ENCODE measurements at regions not wholly inside any gene's neighbourhood (a gene's known extent, or its start where the extent isn't known, plus 50 kb on each side); places are given as distances from the start of the nearest gene placed in this dataset.

GRCh38 chr21:38567970-38568360 lies 69.7 kb upstream of the ERG start:
- no peaks in the 10 kb centered on the region for H3K36me3 ChIP-seq
- H3K9me3 ChIP-seq: no peaks in the 10 kb centered on the region
- H3K4me1 ChIP-seq: no peaks in the 10 kb centered on the region
- TF ChIP-seq POLR2A (IDR thresholded peaks at IDR 0.05): no peak
- no peak for TF ChIP-seq CTCF (IDR thresholded peaks at IDR 0.05)
- H3K27ac ChIP-seq: no peak overlapping the region
- ATAC-seq (no peak), DNase-seq (no peak)
- WGBS, 4 donors: 70 to 82% (median 77%) methylated on average over 7 of the region's 7 CpGs
- peak overlapping the region in 5 of 12 donors; percentile 13 to 42 (median 23) for H3K4me3 ChIP-seq
- peaks cover 0 to 16% (median 0%) of the 10 kb centered on the region in 9 donors for H3K27me3 ChIP-seq
- intact Hi-C loops (cut with DNase I): loop anchor here in 1 of 10 donors (5.0 kb wide), 1 partner anchor 49 kb away; no protein-coding TSS in a partner anchor

- Histone ChIP-seq H3K4me3 (no peak overlapping the region), H3K36me3 (no peaks in the 10 kb centered on the region), H3K27me3 (peaks cover 0 to 16% (median 0%) of the 10 kb centered on the region in 9 donors), H3K27ac (no peak overlapping the region), H3K4me1 (no peaks in the 10 kb centered on the region), H3K9me3 (no peaks in the 10 kb centered on the region)
- ATAC-seq (no peak), DNase-seq (no peak)
- no peak for TF ChIP-seq CTCF (IDR thresholded peaks at IDR 0.05)
- TF ChIP-seq POLR2A (IDR thresholded peaks at IDR 0.05): no peak
- 94 to 100% (median 97%) methylated on average over 1 of the region's 1 CpG for WGBS, 4 donors
- intact Hi-C loops (cut with DNase I): loop anchor here in 2 of 10 donors (5.0 to 10.0 kb wide), 2 partner anchors 48 to 55 kb away; no protein-coding TSS in a partner anchor
Measured at GRCh38 chr21:38569733-38570132, 71.5 kb upstream of the ERG start.

- TF ChIP-seq CTCF (IDR thresholded peaks at IDR 0.05) (no peak), POLR2A (IDR thresholded peaks at IDR 0.05) (no peak)
- intact Hi-C loops (cut with DNase I): loop anchor here in 1 of 10 donors (10.0 kb wide), 1 partner anchor 56 kb away; no protein-coding TSS in a partner anchor
- WGBS, 4 donors: 77 to 81% (median 78%) methylated on average over 6 of the region's 6 CpGs
- no peaks in the 10 kb centered on the region for H3K4me1 ChIP-seq
- no peak for DNase-seq
- H3K36me3 ChIP-seq: no peaks in the 10 kb centered on the region
- H3K27ac ChIP-seq: no peak overlapping the region
- no peak overlapping the region for H3K4me3 ChIP-seq
- ATAC-seq: no peak
- no peaks in the 10 kb centered on the region for H3K9me3 ChIP-seq
- peaks cover 0 to 14% (median 0%) of the 10 kb centered on the region in 9 donors for H3K27me3 ChIP-seq
Measured at GRCh38 chr21:38570596-38570995, 72.3 kb upstream of the ERG start.

- Histone ChIP-seq H3K36me3 (no peaks in the 10 kb centered on the region), H3K9me3 (no peaks in the 10 kb centered on the region), H3K4me3 (no peak overlapping the region), H3K27ac (no peak overlapping the region), H3K27me3 (peaks cover 0 to 8% (median 0%) of the 10 kb centered on the region in 9 donors), H3K4me1 (no peaks in the 10 kb centered on the region)
- intact Hi-C loops (cut with DNase I): loop anchor here in 1 of 10 donors (10.0 kb wide), 1 partner anchor 60 kb away; no protein-coding TSS in a partner anchor
- TF ChIP-seq CTCF (IDR thresholded peaks at IDR 0.05) (no peak), POLR2A (IDR thresholded peaks at IDR 0.05) (no peak)
- ATAC-seq (no peak), DNase-seq (no peak)
- WGBS, 4 donors: 45 to 58% (median 54%) methylated on average over 9 of the region's 9 CpGs
Measured at GRCh38 chr21:38574895-38575575, 76.8 kb upstream of the ERG start.
